Bone marrow (tissue), 2 donors: ENCODE measurements at regions not wholly inside any gene's neighbourhood (a gene's known extent, or its start where the extent isn't known, plus 50 kb on each side); places are given as distances from the start of the nearest gene placed in this dataset.

Experiments used
- DNase-seq, 2 donors: peaks; one replicate each; lab custom pipeline; 2025; lab: John Stamatoyannopoulos, UW

DNA sequence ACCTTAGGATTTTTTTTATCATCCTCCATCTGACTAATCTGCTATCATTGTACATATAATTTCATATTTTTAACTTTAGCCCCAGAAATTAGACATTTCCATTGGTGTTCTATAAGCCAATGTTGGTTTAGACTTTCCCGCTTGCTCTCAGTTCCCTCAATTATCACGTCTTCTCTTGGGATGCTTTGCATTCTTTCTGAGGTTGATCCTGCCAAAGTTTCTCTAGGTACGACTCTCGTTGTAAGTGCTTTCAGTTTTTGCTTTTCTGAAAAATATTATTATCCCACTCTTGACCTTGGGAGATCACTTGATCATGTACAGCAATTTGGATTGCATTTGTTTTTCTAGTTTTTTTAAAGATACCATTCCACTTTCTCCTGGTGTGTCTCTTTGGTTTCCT lies 270.2 kb downstream of the IRS2 start:
- DNase-seq, result no peak

DNA sequence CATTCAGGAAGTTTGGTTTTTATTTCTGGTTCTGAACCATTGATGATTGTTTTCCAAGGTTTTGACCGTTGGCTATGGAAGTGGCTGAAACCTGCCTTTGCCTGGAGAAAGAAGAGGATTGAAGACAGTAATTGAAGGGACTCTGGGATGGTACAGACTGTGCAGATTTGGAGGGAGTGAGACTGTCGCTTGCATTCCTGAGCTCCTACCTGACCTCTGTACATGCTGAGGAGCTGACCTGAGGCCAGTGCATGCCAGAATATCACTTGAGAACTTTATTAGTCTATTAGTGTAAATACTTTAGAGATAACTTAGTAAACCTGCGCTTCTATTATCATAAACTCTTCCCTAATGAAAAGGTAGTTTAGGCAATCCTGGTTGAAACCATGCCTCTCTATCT lies 276.4 kb downstream of the IRS2 start:
- DNase-seq, result no peak

DNA sequence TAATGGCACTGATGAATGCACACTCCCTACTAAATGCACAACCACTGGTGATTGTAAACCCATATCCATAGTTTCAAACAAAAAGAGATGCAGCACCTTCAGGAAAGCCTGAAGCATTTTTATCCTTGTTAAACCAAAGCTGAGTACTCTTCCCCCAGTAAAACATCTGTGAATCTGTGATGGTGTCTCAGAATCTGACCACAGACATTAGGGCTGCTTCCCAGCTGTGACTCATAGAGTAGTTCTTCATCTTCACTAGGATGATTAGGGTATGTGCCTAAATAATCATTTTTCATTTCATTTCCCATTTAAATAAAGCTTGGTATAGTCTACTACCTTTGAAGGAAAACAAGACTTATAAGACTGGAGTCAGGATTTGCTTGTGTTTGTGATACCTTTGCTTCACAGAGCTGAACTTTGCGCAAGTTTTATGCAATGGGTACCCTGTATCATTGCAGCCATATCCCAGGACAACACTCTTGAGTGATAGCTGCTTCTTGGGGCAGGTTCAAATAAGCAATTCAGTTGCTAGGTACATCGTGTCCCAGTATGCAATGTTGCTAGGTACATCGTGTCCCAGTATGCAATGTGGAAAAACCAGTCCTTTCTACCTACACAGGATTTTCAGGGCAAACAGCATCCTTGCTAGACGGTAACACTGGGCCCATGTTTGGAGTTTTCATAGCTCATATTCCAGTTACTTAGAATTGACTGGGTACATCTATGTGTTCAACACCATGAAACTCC lies 277.1 kb downstream of the IRS2 start:
- no peak for DNase-seq

DNA sequence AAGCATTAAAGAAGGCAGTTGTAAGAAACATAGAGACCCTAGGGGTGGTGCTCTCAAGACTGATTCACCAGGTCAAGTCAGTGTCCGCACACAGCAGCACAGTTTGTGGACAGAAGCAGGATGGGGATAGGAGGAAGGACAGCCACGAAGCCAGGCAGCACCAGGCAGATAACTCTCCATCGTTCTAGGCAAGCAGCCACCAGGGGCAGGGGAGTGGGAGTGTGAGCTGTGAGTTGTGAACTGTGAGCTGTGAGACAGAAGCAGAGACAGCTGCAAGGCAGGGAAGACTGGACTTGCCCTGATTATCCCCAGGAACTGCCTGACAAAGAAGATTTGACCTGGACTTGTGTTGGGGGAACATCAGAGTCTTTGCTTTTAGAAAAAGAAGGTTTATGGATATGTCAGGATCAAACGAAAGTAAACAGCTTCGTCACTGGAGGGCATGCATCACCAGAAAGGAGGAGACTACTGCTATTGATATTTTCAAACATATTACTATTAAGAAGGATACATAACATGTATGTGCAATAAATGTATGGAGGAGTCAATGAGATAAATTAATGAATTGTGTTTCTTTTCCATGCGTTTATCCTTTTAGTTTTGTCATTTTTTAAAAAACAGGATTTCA lies 286.1 kb downstream of the IRS2 start:
- DNase-seq, result no peak

DNA sequence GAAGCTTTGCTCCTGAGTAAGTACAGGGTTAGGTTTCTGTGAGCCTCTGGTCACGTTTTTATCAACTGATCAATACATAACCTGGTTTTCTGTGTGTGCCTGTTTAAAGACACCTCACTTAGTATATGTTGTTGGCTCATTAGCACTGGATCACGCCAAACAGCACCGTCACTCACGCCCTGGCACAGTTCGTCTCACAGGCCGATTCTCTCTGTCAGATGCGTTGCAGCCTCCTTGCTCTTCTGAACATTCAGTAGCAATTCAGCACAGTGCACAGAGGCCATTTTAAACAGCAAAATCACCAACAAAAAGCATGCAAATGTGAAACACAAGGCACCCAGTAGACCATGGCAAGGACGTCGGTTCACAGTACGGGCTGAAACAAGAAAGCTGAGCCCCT lies 288.5 kb downstream of the IRS2 start:
- no peak for DNase-seq

DNA sequence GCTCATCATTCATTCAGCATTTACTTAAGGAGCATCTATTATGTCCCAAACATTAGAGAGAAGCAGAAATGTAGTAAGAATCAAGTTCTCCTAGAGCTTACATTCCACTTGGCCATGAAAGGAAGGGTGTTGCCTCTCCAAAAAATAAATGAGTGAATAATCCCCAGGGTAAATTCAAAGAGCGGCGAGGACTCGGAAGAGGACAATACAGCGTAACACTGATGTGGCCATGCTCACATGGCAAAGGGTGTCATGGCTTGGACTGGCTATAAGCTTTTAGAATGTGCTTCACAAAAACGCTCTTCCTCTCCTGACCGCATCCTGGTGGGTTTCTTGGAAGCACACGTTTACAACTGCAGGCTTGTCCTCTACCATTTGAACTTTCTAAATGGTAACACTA lies 290.2 kb downstream of the IRS2 start:
- DNase-seq, result no peak

DNA sequence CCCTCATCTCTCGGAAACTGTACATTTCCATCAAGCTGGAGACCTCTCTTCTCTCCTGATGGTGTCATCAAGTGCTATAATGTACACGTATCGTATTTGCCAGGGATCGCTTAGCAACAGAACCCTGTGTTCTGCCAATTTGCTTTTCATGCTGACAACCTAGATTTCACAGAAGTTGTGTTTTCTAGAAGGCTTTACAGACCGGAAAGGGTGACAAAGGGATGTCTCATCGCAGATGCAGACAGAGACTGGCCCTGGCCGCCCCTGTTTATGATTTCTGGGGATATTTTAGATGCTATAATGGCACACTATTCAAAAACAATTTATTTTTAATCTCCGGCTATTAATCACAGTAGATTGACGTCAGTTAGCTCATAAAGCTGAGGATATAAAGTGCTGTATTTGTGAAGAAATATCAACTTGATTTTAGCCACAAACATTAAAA lies 291.4 kb downstream of the IRS2 start:
- DNase-seq, result no peak

DNA sequence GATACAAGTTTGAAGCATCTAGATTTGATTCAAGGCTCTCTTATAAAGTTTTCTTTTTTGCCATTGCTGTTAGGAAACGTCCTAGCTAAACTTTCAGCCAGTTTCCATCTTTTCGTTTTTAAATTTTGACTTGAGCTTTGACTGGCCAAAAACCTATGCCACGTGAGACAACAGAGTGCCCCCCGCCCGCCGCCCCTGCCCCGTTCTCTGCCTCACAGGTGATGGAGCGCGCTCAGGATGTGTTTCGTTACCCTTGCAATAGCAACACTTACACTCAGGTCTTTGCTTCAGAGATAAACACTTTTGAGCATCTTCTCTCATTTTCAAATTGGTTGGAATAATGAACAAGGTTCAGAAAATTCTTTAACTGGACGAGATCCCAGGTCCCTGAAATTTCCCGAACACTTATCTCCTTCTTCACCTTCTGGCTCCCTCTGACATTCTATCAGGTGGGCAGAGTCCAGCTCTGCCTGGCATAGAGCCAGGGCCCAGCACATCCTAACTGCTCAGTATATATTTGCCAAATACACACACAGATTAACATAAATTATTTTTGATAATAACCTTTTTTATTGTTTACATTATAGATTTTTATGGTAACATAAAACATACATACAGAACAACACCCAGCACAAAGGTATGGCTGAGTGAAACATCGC lies 301.1 kb downstream of the IRS2 start:
- no peak for DNase-seq

DNA sequence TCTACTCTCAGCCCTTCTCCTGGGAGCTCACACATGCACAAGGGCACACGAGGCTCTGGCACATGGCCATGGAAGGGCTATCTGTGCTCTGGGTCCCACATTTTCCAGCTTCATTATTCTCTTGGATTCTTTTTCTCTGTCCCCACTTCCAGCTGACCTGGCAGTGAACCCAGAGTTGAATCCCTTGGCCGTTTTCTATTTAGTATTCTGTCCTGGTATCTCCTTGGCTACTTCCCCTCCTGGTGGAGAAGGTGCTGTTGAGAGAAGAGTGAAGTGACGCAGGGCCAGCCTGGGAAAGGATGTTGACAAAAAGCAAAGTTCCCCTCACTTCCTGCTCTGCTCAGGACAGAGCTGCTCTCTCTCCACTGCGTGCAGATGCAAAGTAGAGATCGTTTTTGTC lies 303.1 kb downstream of the IRS2 start:
- DNase-seq, result no peak

DNA sequence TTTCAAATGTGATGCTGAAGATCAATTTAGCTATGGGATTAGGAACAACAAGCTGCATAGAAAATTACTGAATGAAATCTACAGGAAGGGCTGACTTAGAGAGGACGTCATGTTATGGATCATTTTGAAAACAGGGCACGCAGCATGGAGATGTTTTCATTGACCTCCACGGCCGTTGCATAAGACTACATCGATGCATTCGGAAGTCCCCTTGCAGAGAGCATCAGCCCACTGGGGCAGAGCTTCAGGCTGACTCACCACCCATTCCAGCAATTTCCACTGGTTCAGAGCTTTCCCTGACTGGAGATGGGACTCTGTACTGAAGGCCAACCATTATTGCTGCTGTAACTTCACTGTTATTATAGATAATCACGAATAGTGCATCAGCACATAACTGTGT lies 305.3 kb downstream of the IRS2 start:
- no peak for DNase-seq

DNA sequence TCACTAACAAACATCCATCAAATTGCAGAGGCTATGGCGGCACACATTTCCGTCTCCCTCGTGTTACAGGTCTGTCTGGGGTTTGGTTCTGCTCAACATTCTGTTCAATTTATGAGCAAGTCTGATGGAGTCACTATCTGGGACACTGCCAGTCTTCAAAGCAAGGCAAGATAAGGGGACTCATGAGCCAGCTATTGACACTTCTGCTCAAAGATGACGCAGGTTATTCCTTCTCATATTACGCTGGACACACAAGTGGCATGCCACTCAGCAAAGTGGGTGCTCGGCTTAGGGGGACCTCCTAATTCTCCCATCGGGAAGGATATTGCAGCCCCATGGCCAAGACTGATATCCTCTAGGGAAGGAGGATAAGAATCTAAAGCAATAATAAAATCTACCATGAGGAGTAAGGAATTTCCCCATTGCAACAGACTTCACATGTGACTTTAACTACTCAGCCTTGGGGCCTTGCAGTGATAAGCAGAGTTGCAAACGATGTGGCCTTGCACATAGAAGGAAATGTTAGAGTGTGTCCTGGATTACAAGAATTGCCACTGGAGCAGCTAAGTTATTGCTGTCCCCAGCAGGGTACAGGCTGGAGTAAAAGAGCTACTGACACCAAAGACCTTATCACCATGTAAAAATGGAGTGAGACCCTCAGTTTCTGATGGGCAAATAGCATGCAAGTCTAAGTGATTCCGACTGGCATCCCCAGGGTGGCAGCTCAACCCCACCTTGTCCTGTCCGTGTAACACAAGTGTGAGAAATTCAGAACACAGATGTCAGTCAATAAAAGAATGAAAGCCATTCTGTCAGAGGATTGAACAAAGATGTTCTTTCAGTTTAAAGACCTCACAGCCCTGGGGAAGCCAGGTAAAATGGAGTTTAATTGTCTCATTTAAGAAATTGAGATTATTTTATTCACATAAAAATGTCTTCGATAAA lies 306.1 kb downstream of the IRS2 start:
- no peak for DNase-seq

DNA sequence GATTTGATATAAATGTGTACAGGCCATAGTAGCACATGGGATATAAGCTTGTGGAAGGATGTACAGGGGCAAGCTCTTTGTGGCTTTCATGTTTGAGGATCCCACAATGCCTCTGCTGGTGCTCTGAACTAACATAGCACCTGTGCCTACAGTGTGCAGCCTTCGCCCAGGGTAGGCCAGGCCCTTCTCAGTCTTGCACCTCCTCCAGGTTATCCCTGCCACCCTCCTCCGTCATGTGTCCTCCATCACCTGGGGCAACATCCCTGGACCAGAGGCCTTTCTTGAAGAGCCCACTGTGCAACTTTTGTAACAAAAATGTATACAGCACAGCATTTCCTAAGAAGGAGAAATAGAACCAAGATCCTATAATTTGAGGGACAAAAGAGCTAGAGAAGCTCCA lies 306.8 kb downstream of the IRS2 start:
- DNase-seq, result no peak

DNA sequence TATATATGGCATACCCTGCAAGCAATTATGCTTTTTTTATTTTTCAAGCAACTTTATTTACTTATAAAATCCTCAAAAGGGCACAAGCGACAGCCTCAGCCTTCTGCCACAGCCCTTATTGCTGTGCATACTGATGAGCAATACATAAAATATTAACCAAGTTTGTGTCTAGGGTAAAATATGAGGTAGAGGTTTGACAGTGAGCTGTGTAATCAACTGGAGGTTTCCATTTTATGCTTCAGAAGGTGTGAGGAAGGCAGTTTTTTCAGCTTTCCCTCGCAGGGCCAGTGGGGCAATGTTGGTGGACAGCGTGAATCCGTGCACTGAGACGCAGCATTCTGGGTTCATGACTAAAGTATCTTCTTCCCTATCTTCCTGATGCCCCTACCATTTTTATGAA lies 310.4 kb downstream of the IRS2 start:
- no peak for DNase-seq

DNA sequence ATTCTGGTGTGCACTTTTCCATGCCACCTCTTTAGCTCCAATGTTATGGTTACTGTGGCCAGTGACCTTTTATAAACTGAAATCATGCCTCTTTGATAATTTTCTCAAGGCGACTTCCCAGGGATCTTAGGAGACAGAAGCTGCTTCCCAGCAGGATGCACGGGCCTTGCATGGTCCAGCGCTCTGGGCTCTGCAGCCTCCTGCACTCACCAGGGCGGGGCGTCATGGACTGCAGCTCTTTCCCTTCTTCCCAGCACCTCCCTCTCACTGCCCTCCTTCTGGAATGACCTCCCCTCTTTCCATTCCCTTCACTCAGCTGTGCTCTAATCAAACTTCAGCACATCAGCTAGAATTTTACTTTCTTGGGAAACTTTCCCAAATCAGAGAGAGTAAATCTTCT lies 318.3 kb downstream of the IRS2 start:
- no peak for DNase-seq

DNA sequence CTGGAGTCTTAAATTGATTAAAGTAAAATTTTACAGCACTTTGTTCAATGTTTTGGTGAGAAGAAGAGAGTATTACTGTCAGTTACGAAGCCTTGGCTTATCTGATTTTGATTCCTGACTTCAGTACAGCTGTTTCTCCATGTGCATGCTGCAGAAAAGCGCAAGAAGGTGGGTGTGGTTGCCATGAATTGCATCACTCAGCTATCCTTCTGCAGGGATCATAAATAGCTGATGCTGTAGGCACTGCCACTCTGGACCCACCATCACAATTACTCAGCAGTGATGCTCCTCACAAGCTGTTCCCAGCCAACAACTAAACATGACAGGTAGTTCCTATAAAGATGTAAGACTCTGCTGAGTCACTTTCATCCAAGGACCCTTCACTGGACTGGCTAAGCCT lies 321.2 kb downstream of the IRS2 start:
- DNase-seq, result no peak

DNA sequence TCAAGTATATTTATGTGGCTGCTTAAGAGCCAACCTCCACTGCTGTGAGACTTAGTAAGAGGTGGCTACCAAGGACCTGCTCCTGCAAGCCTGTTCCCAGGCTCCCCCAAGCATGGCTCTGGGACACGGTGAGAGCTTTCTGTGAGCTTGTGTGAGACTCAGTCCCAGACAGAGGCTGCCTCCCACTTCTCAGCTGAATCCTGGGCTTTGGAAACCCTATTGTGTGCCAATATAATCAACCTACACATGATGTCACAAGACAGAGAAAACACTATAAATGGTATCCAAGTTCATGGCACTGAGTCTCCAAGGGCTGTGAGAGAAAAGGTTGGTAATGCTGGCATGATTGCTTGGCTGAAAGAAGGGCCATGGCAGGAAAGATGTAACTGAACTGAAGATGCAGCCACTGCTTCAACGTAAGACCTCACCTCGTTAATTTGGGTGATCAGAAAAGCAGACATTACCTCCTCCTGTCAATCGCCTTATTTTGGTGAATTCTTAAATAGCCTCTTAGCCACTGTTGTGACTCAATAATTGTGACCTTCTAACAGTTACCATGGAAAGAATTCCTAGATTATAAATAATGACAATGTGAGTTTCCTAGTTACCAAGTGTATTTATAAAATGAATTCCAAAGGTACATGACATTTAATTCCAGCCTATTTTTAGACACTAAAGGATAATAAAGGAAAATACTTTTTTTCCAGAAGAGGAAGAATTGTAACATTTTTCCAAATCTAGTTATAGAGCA lies 332.0 kb downstream of the IRS2 start:
- no peak for DNase-seq

DNA sequence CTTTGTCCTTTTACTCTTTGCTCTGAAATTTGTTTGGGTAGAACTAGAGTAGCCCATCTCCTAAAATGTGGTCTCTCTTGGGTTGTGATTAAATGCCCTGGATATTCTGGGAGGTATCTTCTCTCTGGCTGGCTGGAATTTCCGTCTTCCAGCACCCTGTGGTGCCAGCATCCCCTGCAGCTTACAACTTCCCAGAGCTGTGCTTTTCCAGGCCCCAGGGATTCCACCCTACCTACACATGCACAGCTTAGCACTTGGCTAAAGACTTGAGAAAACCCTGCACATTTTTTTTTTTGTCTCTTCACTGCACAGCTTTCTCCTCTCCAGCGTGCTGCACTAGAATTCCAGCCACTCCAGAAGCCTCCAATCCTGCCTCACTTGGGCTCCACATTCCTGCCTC lies 334.7 kb downstream of the IRS2 start:
- no peak for DNase-seq

DNA sequence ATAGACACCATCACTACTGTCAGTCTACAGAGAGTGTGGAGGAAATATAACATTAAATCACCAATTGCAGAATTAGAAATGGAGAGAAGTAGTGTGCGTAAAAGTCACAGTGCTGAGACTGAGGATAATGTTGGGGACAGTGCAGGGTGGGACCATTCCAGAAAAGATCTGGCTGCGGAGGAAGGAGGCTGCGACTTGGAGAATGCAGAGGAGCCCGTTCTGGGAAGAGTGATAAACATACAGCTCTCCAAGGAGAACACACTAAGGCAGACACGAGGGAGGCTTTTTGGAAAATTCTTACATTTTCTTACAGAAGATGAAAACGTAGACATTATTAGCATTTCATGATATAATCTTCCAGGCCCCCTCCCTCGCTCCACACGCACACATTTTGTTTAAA lies 337.8 kb downstream of the IRS2 start:
- DNase-seq, result no peak

DNA sequence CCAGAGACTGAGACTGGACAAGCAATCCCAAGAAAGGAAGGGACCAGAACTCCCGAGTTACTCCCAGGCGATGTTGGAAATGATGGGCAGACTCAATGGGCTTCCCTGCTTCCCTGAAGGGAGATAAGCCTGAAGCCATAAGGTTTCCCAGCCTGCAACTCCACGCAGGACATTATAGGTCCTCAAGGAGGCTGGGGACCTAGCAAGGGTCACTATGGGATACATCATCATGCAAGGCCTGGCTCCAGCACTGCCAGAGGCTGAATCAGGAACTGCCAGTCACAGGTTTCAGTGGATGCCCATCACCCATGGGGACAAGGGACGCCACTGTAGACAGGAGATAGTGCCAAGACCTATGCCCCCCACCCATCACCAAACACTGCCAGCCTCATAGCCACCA lies 338.7 kb downstream of the IRS2 start:
- no peak for DNase-seq

DNA sequence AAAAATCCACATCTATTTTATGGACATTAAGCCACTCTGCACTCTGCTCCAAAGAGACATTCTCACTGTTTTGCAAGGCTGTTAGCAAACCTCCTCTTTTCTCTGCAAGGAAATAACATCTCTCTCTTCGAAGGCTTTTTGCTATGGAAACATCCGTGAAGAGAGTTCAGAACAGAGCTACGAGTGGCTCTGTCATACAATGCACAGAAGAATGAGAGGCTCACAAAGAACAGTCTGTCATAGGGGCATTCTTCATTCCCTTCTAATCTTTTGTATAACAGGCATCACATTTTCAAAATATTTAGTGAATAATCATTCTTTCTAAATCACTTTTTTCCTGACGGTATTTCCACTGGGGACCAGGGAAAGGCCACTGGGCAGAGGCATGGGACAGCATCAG lies 346.1 kb downstream of the IRS2 start:
- no peak for DNase-seq

DNA sequence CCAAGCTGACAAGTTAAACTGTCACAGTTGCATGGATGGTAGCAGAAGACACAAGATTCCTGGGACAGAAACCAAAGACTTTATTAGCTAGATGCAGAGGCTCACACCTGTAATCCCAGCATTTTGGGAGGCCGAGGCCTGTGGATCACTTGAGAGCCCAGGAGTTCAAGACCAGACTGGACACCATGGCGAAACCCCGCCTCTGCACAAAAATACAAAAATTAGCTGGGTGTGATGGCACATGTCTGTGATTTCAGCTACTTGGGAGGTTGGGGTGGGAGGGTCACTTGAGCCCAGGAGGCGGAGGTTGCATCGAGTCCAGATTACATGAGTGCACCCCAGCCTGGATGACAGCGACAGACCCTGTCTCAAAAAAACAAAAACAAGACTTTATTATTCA lies 346.6 kb downstream of the IRS2 start:
- no peak for DNase-seq

DNA sequence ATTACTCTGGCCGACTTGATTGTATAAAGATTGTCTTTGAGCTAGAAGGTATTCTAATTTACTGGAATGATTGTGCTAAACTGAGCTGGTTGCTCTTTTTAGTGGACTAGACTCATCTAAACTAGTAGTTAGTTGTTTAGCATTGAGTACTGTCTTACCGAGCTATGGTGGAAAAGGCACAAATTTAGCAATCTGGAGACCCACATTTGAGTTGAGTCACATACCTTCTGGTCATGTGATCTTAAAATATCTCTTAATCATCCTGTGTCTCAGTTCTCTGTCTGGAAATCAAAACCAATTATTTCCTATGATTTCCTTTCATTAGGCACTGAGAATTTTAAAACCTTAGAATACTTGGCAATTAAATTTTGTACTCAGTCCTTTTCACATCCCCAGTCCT lies 349.5 kb downstream of the IRS2 start:
- no peak for DNase-seq
